NT2/D1 (cell line): ENCODE measurements at regions not wholly inside any gene's neighbourhood (a gene's known extent, or its start where the extent isn't known, plus 50 kb on each side); places are given as distances from the start of the nearest gene placed in this dataset.

ENCODE experiments used
- DNase-seq: peaks from one replicate; pipeline ENCODE4 v3.0.0-alpha.2; 2011; ENCODE audit warnings: low read depth, low spot score
- H3K27me3 ChIP-seq: 2 replicates; pipeline ENCODE4 v1.6.0; 2011; ENCODE audit warnings: mild to moderate bottlenecking; ENCODE audit not compliant: insufficient read length, insufficient read depth
- H3K36me3 ChIP-seq: 2 replicates; pipeline ENCODE4 v1.6.1; 2011; ENCODE audit warnings: mild to moderate bottlenecking, low read length, mixed read lengths; ENCODE audit not compliant: insufficient read depth, insufficient read length
- H3K4me1 ChIP-seq: 2 replicates; pipeline ENCODE4 v1.5.1; 2011; ENCODE audit not compliant: insufficient read depth, insufficient read length
- H3K4me3 ChIP-seq: 2 replicates; pipeline ENCODE4 v1.5.1; 2011; ENCODE audit warnings: low read depth; ENCODE audit not compliant: insufficient read length
- H3K9ac ChIP-seq: 2 replicates; pipeline ENCODE4 v1.6.0; 2011; ENCODE audit warnings: low read depth; ENCODE audit not compliant: insufficient read length
- H3K9me3 ChIP-seq: 2 replicates; pipeline ENCODE4 v1.5.1; 2011; ENCODE audit warnings: mild to moderate bottlenecking, low read length; ENCODE audit not compliant: insufficient read depth
- SUZ12 ChIP-seq: IDR thresholded peaks from 2 replicates; pipeline ENCODE4 v1.6.1; 2011; ENCODE audit not compliant: insufficient read length, insufficient read depth; ENCODE audit errors: extremely low read depth
- YY1 ChIP-seq: IDR thresholded peaks from 2 replicates; pipeline ENCODE4 v1.6.1; 2011; ENCODE audit not compliant: insufficient read length, insufficient read depth
- ZNF274 ChIP-seq: IDR thresholded peaks from 2 replicates; pipeline ENCODE4 v1.6.1; 2011; ENCODE audit warnings: mild to moderate bottlenecking, low read depth, low read length

- TF ChIP-seq ZNF274 = no peak
- Histone ChIP-seq H3K4me1 (no peaks in the 10 kb centered on the region), H3K9ac (no peak overlapping the region), H3K9me3 (no peaks in the 10 kb centered on the region), H3K27me3 (no peaks in the 10 kb centered on the region), H3K36me3 (no peaks in the 10 kb centered on the region), H3K4me3 (no peak overlapping the region)
- no peak for DNase-seq
Observed at GRCh38 chr10:25687521-25687920, 246.5 kb upstream of the MYO3A start.

GRCh38 chr10:25689346-25690100 is 244.5 kb upstream of the MYO3A start:
- H3K36me3 ChIP-seq = no peaks in the 10 kb centered on the region
- no peak overlapping the region for H3K4me3 ChIP-seq
- H3K27me3 ChIP-seq = no peaks in the 10 kb centered on the region
- H3K9ac ChIP-seq = no peak overlapping the region
- no peaks in the 10 kb centered on the region for H3K4me1 ChIP-seq
- no peak for TF ChIP-seq SUZ12
- H3K9me3 ChIP-seq = no peaks in the 10 kb centered on the region
- DNase-seq = no peak

- H3K36me3 ChIP-seq = no peaks in the 10 kb centered on the region
- H3K4me3 ChIP-seq = no peak overlapping the region
- H3K9ac ChIP-seq = no peak overlapping the region
- DNase-seq = no peak
- H3K27me3 ChIP-seq = no peaks in the 10 kb centered on the region
- TF ChIP-seq YY1 (no peak), ZNF274 (no peak), SUZ12 (no peak)
- no peaks in the 10 kb centered on the region for H3K9me3 ChIP-seq
- H3K4me1 ChIP-seq = no peaks in the 10 kb centered on the region
Observed at GRCh38 chr10:25692761-25693160, 241.3 kb upstream of the MYO3A start.

- no peak for DNase-seq
- H3K36me3 ChIP-seq = no peaks in the 10 kb centered on the region
- H3K9me3 ChIP-seq = no peaks in the 10 kb centered on the region
- no peaks in the 10 kb centered on the region for H3K4me1 ChIP-seq
- H3K27me3 ChIP-seq = no peaks in the 10 kb centered on the region
- H3K4me3 ChIP-seq = no peak overlapping the region
- no peak for TF ChIP-seq ZNF274
- TF ChIP-seq YY1 = no peak
- TF ChIP-seq SUZ12 = no peak
- no peak overlapping the region for H3K9ac ChIP-seq
Observed at GRCh38 chr10:25694206-25694933, 239.7 kb upstream of the MYO3A start.

- no peaks in the 10 kb centered on the region for H3K4me1 ChIP-seq
Observed at GRCh38 chr10:25694971-25695370, 239.1 kb upstream of the MYO3A start.

GRCh38 chr10:25695586-25695985 is 238.4 kb upstream of the MYO3A start:
- Histone ChIP-seq H3K36me3 (no peaks in the 10 kb centered on the region), H3K9ac (no peak overlapping the region), H3K4me1 (no peaks in the 10 kb centered on the region), H3K9me3 (no peaks in the 10 kb centered on the region), H3K4me3 (no peak overlapping the region), H3K27me3 (no peaks in the 10 kb centered on the region)
- TF ChIP-seq SUZ12 (no peak), YY1 (no peak), ZNF274 (no peak)
- DNase-seq = no peak

More at GRCh38 chr10:25694971-25695370, 239.1 kb upstream of the MYO3A start:
- no peak for DNase-seq
- no peak for TF ChIP-seq SUZ12
- no peak for TF ChIP-seq ZNF274
- no peak for TF ChIP-seq YY1
- Histone ChIP-seq H3K27me3 (no peaks in the 10 kb centered on the region), H3K9ac (no peak overlapping the region), H3K36me3 (no peaks in the 10 kb centered on the region), H3K9me3 (no peaks in the 10 kb centered on the region), H3K4me3 (no peak overlapping the region)

GRCh38 chr10:25696013-25696708 is 237.9 kb upstream of the MYO3A start:
- TF ChIP-seq SUZ12 = no peak
- no peak for TF ChIP-seq ZNF274
- TF ChIP-seq YY1 = no peak
- H3K9me3 ChIP-seq = no peaks in the 10 kb centered on the region
- no peaks in the 10 kb centered on the region for H3K4me1 ChIP-seq
- H3K9ac ChIP-seq = no peak overlapping the region
- no peak for DNase-seq
- no peaks in the 10 kb centered on the region for H3K27me3 ChIP-seq
- H3K36me3 ChIP-seq = no peaks in the 10 kb centered on the region
- no peak overlapping the region for H3K4me3 ChIP-seq
